HG02885 (cell line): ENCODE measurements at regions not wholly inside any gene's neighbourhood (a gene's known extent, or its start where the extent isn't known, plus 50 kb on each side); places are given as distances from the start of the nearest gene placed in this dataset.
"Not testable (repeated sequence)": the region's sequence is repeated elsewhere in the genome, so short reads cannot be mapped to it uniquely, and the experiment has no call there.

Experiments
- ATAC-seq: cut with Tn5 transposase; IDR thresholded peaks from one replicate; pipeline ENCODE4 v1.9.1; 2021; ENCODE audit warnings: mild to moderate bottlenecking; ENCODE audit not compliant: unreplicated experiment, poor library complexity

DNA sequence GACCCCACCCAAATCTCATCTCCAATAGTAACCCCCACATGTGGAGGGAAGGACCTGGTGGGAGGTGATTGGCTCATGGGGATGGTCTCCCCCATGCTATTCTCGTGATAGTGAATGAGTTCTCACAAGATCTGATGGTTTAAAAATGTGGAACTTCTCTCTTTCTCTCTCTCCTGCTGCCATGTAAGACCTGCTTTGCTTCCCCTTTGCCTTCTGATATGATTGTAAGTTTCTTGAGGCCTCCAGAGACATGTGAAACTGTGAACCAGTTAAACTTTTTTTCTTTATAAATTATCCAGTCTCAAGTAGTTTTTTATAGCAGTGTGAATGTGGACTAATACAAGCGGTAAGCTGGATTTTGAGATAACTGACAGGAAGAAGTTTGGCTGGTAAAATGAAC lies 60.3 kb upstream of the MBNL1 start:
- no peak for ATAC-seq

DNA sequence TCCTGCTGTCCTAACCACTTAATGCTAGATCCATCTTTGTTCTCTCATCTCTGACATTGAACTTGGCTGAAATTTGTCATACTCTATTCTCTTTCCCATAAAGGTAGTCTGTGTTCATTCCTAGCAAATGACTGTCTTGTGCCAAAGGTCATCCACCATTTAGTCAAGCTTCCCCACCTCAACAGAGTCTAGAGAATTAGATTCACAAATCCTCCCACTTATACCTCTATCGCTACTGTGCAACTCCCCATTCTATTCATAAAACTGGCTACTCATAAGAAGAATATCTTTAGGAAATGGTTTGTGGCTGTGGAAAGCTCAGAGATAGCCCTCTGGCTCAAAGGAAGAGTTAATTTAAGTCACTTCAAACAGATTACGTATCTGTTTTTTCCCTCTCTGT lies 59.7 kb upstream of the MBNL1 start:
- no peak for ATAC-seq

DNA sequence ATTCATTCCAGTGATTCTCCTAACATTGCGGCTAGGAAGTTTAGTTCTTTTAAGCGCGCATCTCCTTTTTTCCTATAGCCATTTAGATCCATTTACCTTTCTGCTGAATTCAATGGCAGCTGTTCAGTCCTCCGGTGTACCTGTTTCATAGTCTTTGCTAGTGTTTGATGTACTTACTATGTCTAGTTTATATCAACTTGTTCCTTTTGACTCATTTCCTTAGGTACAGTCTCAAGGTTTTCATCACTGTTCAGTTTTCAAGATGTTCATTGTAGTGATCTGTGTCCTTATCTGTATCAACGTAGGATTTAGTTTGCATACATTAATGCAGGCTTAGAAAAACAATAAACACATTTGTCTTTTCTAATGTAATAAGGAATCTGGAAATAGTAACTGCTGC lies 59.0 kb upstream of the MBNL1 start:
- ATAC-seq: no peak

DNA sequence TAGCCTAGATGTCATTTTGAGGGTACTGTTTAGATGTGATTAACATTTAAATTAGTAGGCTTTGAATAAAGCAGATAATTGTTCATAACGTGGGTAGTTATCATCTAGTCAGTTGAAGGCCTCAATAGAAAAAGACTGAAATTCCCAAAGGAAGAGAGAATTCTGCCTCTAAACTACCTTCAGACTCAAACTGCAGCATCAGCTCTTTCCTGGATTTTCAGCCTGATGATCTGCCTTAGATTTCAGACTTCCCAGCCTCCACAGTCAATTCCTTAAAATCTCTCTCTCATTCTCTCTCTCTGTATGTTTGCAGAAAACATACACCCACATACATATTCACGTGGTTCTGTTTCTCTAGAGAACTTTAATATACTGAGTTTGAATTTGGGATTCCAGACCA lies 58.0 kb upstream of the MBNL1 start:
- ATAC-seq: no peak

DNA sequence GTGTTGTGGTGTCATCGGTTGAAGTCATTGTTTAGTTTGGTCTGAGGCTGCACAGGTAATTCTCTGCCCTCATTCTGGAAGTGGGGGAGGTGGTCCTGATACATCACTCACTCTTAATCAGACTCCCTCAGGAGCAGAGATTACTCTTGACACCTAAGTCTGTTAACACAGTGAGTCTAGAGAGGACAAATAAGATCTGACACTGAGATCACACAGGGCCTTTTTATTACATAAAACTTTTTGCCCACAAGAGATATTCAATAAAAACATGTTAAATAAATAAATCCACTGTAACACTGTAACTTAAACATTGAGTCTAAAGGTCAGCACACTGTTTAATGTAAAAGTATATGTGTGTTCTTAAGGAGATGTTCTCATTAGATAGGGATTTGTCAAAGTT lies 57.1 kb upstream of the MBNL1 start:
- ATAC-seq: no peak

DNA sequence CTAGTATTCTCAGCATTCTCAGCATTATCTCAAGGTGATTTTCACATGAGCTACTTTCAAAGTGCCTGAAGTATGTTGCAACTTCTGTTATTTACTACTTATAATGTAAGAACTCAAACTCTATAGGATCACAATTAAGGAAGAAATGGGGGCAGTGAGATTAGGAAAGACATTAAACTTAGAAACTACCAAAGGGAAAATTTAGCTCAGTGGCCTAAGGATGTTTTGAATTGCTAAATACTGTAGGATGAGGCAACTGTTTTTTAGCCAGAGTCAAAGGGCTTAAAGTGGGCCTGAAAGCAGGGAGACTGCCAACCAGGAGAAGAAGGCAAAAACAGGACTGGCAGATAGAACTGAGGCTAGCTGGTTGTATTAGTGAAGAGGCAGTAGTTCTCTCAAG lies 55.5 kb upstream of the MBNL1 start:
- ATAC-seq: no peak

DNA sequence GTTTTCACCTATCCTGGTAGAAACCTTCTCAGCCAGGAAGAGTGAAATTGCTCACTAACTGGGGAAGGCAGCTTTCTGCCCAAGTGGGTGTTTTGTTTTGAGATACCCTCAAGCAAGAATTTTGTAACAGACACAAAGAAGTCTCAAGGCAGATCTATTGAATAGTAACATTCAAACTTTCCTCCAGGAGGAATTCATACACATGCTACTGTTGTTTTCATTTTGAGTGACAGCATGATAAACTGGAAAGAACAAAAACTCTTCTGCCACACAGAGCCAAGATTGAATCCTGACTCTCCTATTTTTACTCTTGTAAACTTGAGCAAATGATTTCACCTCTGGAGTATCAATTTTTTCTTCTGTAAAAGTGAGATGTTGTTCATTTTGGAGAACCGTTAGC lies 54.8 kb upstream of the MBNL1 start:
- ATAC-seq: no peak

DNA sequence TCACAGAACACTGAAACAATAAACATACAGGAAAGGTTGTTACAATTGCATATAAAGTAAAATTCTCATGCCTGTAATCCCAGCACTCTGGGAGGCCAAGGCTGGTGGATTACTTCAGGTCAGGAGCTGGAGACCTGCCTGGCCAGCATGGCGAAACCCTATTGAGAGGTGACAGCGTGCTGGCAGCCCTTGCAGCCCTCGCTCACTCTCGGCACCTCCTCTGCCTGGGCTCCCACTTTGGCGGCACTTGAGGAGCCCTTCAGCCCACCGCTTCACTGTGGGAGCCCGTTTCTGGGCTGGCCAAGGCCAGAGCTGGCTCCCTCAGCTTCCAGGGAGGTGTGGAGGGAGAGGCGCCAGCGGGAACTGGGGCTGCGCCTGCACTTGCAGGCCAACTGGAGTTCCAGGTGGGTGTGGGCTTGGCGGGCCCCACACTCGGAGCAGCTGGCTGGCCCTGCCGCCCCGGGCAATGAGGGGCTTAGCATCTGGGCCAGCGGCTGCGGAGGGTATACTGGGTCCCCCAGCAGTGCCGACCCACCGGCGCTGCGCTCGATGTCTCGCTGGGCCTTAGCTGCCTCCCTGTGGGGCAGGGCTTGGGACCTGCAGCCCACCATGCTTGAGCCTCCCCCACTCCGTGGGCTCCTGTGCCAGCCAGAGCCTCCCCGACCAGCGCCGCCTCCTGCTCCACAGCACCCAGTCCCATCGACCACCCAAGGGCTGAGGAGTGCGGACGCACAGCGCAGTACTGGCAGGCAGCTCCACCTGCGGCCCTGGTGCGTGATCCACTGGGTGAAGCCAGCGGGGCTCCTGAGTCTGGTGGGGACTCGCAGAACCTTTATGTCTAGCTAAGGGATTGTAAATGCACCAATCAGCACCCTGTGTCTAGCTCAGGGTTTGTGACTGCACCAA lies 51.5 kb upstream of the MBNL1 start:
- ATAC-seq: not testable (repeated sequence)

DNA sequence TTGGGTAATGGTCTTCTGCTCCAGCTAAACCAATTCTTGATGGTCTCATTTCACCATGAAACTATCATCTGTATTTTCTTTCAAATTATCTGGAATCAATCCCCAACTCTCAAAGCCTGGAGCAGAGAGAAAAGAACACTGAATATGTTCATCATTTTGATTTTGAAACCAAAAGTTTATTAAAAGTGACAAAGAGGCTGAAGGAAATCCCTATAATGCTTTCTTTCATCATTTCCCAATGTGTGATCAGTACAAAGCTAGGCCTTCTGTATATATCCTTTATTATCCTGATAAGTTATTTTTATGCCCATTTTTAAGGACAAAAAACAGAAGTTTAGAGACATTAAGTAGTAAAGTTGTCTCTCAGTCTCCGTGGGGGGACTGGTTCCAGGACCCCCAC lies 50.1 kb upstream of the MBNL1 start:
- ATAC-seq: no peak
